ENCODE measurements at regions not wholly inside any gene's neighbourhood (a gene's known extent, or its start where the extent isn't known, plus 50 kb on each side); places are given as distances from the start of the nearest gene placed in this dataset.

- H3K4me3 ChIP-seq (ENCODE audit: low read depth in 1 of 5, low read length in 5 of 5), result no peak overlapping the region
- no peak overlapping the region for H3K9ac ChIP-seq (ENCODE audit: low read length in 5 of 5)
- H3K27ac ChIP-seq (ENCODE audit: low read depth, low read length), result no peak overlapping the region
- no peaks in the 10 kb centered on the region for H3K9me3 ChIP-seq (ENCODE audit: control insufficient read depth in 5 of 5, low read length in 5 of 5)
- H3K36me3 ChIP-seq (ENCODE audit: control insufficient read depth in 5 of 5, insufficient read depth in 5 of 5, low read length in 5 of 5), result no peaks in the 10 kb centered on the region
- no peaks in the 10 kb centered on the region for H3K27me3 ChIP-seq (ENCODE audit: control insufficient read depth in 5 of 5, insufficient read depth in 4 of 5, low read length in 5 of 5)
- peaks cover 0 to 26% (median 19%) of the 10 kb centered on the region in 5 donors for H3K4me1 ChIP-seq (ENCODE audit: control insufficient read depth in 5 of 5, insufficient read depth in 5 of 5, low read length in 5 of 5)
These were observed 240.4 kb upstream of the TBL1XR1 start for GRCh38 chr3:177437513-177438337.

DNA sequence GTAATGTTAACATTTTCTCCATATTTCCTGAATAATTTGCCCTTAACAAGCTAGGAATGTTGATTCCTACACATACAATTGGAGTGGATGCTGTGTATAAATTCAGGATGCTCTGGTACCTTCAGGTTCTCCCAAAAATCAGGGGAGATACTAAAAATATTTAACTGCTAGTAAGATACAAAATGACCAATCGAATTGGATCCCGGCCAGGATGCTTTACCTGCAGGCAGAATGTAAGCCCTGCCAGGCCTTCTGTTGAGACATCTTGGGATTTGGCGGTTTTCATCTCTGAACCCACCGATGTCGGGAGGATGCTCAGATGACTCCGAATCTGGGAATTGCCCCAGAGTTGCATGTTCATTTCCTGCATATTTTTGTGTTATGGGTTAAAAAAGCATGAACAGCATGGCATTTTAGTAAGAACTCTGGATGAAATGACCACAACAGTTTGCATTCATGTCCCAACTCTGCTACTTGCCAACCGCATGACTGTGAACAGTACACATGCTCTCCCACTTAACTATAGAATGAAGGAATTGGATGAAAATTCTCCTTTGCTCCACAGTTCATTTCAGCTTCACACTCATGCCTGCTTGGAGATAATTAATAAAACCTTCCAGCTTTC, 241.4 kb upstream of the TBL1XR1 start:
- H3K4me3 ChIP-seq (ENCODE audit: low read depth in 1 of 5, low read length in 5 of 5), result no peak overlapping the region
- no peaks in the 10 kb centered on the region for H3K9me3 ChIP-seq (ENCODE audit: control insufficient read depth in 5 of 5, low read length in 5 of 5)
- peaks cover 0 to 27% (median 22%) of the 10 kb centered on the region in 5 donors for H3K4me1 ChIP-seq (ENCODE audit: control insufficient read depth in 5 of 5, insufficient read depth in 5 of 5, low read length in 5 of 5)
- no peak overlapping the region for H3K9ac ChIP-seq (ENCODE audit: low read length in 5 of 5)
- H3K36me3 ChIP-seq (ENCODE audit: control insufficient read depth in 5 of 5, insufficient read depth in 5 of 5, low read length in 5 of 5), result no peaks in the 10 kb centered on the region
- no peak overlapping the region for H3K27ac ChIP-seq (ENCODE audit: low read depth, low read length)
- no peaks in the 10 kb centered on the region for H3K27me3 ChIP-seq (ENCODE audit: control insufficient read depth in 5 of 5, insufficient read depth in 4 of 5, low read length in 5 of 5)

DNA sequence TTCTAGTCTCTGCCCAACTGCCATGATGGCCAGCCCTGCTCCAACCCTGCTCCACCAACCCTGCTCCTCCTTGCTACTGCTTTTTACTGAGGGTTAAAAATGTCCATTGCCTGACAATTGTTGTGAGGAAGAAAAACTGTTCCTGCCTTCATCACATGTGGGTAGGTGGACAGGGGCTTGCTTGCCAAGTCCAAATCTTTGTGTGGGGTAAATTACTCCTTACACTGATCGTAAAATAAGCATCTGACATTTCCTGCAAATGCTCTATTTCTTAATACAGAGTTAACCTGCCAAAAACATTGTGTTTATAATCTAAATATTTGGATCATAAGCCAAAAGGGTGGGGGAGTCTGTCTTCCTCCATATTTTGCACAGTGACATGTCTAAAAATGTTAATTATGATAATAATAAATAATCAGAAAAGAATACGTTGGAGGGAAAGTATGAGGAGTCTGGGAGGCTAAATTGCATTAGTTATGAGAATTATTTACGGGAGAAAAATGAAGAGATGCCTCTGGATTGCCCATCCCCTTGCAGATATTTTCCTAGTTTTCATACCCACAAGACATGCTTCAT, 242.5 kb upstream of the TBL1XR1 start:
- Histone ChIP-seq H3K27me3 (ENCODE audit: control insufficient read depth in 5 of 5, insufficient read depth in 4 of 5, low read length in 5 of 5) (no peaks in the 10 kb centered on the region), H3K9me3 (ENCODE audit: control insufficient read depth in 5 of 5, low read length in 5 of 5) (no peaks in the 10 kb centered on the region), H3K4me1 (ENCODE audit: control insufficient read depth in 5 of 5, insufficient read depth in 5 of 5, low read length in 5 of 5) (peaks cover 0 to 27% (median 22%) of the 10 kb centered on the region in 5 donors), H3K36me3 (ENCODE audit: control insufficient read depth in 5 of 5, insufficient read depth in 5 of 5, low read length in 5 of 5) (no peaks in the 10 kb centered on the region), H3K4me3 (ENCODE audit: low read depth in 1 of 5, low read length in 5 of 5) (no peak overlapping the region), H3K27ac (ENCODE audit: low read depth, low read length) (no peak overlapping the region), H3K9ac (ENCODE audit: low read length in 5 of 5) (no peak overlapping the region)

DNA sequence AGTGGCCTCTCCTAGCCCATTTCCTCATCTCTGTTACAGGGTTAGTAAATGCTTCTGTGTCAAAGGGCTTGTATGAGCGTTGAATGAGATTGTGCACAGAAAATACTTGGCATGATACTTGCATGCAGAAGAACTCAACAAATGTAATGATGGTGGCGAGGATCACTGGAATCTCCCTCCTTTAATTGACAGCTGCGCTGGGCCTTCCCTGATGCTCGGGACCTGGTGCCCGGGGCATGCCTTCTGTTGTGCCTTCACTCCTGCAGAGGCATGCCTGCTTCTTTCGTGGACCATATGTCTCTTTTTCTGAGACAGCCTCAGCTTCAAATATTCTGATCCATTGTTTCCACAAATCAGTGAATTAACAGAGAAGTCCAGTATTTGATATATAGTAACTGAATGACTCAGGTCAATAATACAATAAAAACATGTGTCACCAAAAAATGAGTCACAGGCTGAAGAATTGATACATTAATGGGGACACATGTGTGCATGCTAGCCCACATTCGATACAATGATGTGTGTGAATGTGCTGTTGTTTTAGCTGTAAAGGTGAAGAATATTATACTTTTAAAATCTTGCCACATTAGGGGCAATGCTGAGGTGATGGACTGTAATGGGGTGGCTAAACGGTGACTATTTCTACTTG, 243.3 kb upstream of the TBL1XR1 start:
- no peak overlapping the region for H3K9ac ChIP-seq (ENCODE audit: low read length in 5 of 5)
- no peak overlapping the region for H3K4me3 ChIP-seq (ENCODE audit: low read depth in 1 of 5, low read length in 5 of 5)
- H3K9me3 ChIP-seq (ENCODE audit: control insufficient read depth in 5 of 5, low read length in 5 of 5), result no peaks in the 10 kb centered on the region
- peaks cover 0 to 27% (median 22%) of the 10 kb centered on the region in 5 donors for H3K4me1 ChIP-seq (ENCODE audit: control insufficient read depth in 5 of 5, insufficient read depth in 5 of 5, low read length in 5 of 5)
- no peaks in the 10 kb centered on the region for H3K27me3 ChIP-seq (ENCODE audit: control insufficient read depth in 5 of 5, insufficient read depth in 4 of 5, low read length in 5 of 5)
- no peaks in the 10 kb centered on the region for H3K36me3 ChIP-seq (ENCODE audit: control insufficient read depth in 5 of 5, insufficient read depth in 5 of 5, low read length in 5 of 5)
- no peak overlapping the region for H3K27ac ChIP-seq (ENCODE audit: low read depth, low read length)

DNA sequence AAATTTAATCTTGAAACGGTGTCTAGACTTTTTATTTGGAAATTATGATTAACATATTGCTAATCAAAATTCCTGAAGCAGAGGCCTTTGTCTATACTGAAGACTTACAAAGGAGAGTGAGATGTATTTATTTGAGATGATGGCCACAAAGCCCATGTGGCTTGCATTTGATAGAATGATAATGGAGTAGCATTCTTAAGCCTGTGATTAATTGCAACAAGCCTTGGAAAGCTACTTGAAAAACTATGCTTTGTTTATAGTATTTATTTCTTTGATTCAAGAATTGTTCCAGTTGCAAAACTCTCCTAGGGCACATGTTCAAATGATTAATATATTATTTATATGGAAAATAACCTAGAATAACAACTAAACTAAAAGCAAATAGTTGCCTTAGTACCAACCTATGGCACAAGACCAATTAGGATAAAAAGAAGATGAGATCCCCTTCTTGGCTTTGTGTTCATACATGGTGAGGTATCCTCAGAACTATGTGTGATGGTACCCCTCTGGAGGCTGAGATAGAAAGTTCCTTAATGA, 244.1 kb upstream of the TBL1XR1 start:
- no peaks in the 10 kb centered on the region for H3K9me3 ChIP-seq (ENCODE audit: control insufficient read depth in 5 of 5, low read length in 5 of 5)
- peaks cover 0 to 27% (median 22%) of the 10 kb centered on the region in 5 donors for H3K4me1 ChIP-seq (ENCODE audit: control insufficient read depth in 5 of 5, insufficient read depth in 5 of 5, low read length in 5 of 5)
- H3K36me3 ChIP-seq (ENCODE audit: control insufficient read depth in 5 of 5, insufficient read depth in 5 of 5, low read length in 5 of 5), result no peaks in the 10 kb centered on the region
- no peak overlapping the region for H3K4me3 ChIP-seq (ENCODE audit: low read depth in 1 of 5, low read length in 5 of 5)
- no peak overlapping the region for H3K27ac ChIP-seq (ENCODE audit: low read depth, low read length)
- H3K9ac ChIP-seq (ENCODE audit: low read length in 5 of 5), result no peak overlapping the region
- no peaks in the 10 kb centered on the region for H3K27me3 ChIP-seq (ENCODE audit: control insufficient read depth in 5 of 5, insufficient read depth in 4 of 5, low read length in 5 of 5)

DNA sequence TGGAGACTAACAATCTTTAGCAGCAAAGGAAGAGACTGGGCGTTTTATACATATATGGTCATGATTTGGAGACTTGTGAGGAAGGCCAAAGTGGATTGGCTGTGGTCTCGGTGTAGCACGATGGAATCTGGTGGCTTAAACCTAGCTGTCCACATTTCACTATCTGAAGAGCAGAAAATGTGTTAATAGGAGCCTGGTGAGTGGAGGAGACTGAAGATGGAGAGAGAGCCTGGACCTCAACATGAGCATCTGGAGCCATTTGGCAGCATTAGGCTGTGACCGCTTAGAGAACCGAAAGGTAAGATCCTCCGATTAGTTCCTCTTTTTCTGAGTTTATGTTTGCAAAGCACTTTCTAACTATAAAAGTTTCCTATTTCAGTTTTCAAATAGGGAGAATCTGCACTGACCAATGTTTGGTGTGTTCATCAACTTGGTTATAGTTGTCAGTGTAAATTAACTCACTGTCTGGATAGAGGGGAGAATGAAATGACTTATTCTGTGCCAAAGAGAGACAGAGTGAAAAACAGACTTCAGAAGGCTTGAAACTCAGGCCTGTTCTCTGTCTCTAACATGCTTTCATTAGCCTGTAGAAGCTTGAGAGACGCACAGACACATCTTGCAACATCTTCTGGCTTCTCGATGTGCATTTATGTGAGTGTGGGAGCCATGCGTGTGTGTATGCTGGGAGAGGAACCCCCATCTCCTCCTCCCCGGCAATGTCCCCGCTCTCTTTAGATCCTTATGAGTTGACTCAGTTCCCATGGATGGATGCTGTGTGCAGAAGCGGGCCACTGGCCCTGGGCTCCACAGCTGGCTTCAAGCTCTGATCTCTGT, 244.7 kb upstream of the TBL1XR1 start:
- Histone ChIP-seq H3K9ac (ENCODE audit: low read length in 5 of 5) (no peak overlapping the region), H3K9me3 (ENCODE audit: control insufficient read depth in 5 of 5, low read length in 5 of 5) (no peaks in the 10 kb centered on the region), H3K4me1 (ENCODE audit: control insufficient read depth in 5 of 5, insufficient read depth in 5 of 5, low read length in 5 of 5) (peaks cover 0 to 27% (median 22%) of the 10 kb centered on the region in 5 donors), H3K27ac (ENCODE audit: low read depth, low read length) (peak overlapping the region; percentile 26), H3K36me3 (ENCODE audit: control insufficient read depth in 5 of 5, insufficient read depth in 5 of 5, low read length in 5 of 5) (no peaks in the 10 kb centered on the region), H3K4me3 (ENCODE audit: low read depth in 1 of 5, low read length in 5 of 5) (no peak overlapping the region), H3K27me3 (ENCODE audit: control insufficient read depth in 5 of 5, insufficient read depth in 4 of 5, low read length in 5 of 5) (no peaks in the 10 kb centered on the region)

GRCh38 chr3:177443469-177443868, 246.2 kb upstream of the TBL1XR1 start:
- Histone ChIP-seq H3K9me3 (ENCODE audit: control insufficient read depth in 5 of 5, low read length in 5 of 5) (no peaks in the 10 kb centered on the region), H3K36me3 (ENCODE audit: control insufficient read depth in 5 of 5, insufficient read depth in 5 of 5, low read length in 5 of 5) (no peaks in the 10 kb centered on the region), H3K4me3 (ENCODE audit: low read depth in 1 of 5, low read length in 5 of 5) (no peak overlapping the region), H3K27me3 (ENCODE audit: control insufficient read depth in 5 of 5, insufficient read depth in 4 of 5, low read length in 5 of 5) (no peaks in the 10 kb centered on the region), H3K27ac (ENCODE audit: low read depth, low read length) (no peak overlapping the region), H3K4me1 (ENCODE audit: control insufficient read depth in 5 of 5, insufficient read depth in 5 of 5, low read length in 5 of 5) (peaks cover 0 to 27% (median 20%) of the 10 kb centered on the region in 5 donors), H3K9ac (ENCODE audit: low read length in 5 of 5) (no peak overlapping the region)

DNA sequence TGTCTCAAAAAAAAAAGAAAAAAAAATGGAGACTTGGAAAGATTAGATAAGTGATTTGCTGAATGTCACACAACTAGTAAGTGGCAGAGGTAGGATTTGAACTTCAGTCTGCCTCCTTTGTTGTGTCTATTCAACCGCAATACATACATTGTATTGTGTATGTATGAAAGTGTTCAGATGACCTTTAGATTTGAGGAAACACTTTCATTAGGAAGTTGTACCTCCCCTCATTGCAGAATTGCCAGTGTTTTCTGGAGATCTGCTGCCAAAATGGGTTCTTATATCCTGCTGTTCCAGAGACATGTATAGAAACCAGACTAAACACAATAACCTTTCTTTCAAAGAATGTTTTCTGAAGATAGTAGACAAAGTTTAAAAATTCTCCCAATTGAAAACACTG, 247.4 kb upstream of the TBL1XR1 start:
- H3K27me3 ChIP-seq (ENCODE audit: control insufficient read depth in 5 of 5, insufficient read depth in 4 of 5, low read length in 5 of 5), result no peaks in the 10 kb centered on the region
- no peak overlapping the region for H3K4me3 ChIP-seq (ENCODE audit: low read depth in 1 of 5, low read length in 5 of 5)
- H3K9ac ChIP-seq (ENCODE audit: low read length in 5 of 5), result no peak overlapping the region
- H3K4me1 ChIP-seq (ENCODE audit: control insufficient read depth in 5 of 5, insufficient read depth in 5 of 5, low read length in 5 of 5), result peaks cover 0 to 26% (median 14%) of the 10 kb centered on the region in 5 donors
- no peaks in the 10 kb centered on the region for H3K9me3 ChIP-seq (ENCODE audit: control insufficient read depth in 5 of 5, low read length in 5 of 5)
- H3K27ac ChIP-seq (ENCODE audit: low read depth, low read length), result no peak overlapping the region
- H3K36me3 ChIP-seq (ENCODE audit: control insufficient read depth in 5 of 5, insufficient read depth in 5 of 5, low read length in 5 of 5), result no peaks in the 10 kb centered on the region

DNA sequence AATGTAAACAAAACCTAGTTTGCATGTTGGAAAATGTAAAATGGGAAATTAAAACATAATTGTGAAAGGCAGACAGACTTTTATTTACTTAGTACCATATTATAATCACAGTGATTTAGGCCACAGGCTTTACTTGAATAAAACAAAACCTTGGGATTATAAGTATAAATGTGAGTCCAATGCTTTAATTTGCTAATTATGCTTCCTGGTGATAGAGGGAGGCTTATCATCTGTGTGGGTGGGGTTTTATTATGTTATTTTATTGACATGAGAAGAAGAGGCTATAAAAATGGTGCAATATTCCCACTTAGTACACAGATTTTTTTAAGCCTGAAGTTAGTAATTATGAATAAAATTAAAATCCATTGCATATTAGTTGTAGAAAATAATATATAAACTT, 248.3 kb upstream of the TBL1XR1 start:
- H3K4me3 ChIP-seq (ENCODE audit: low read depth in 1 of 5, low read length in 5 of 5), result no peak overlapping the region
- peaks cover 0 to 18% (median 14%) of the 10 kb centered on the region in 5 donors for H3K4me1 ChIP-seq (ENCODE audit: control insufficient read depth in 5 of 5, insufficient read depth in 5 of 5, low read length in 5 of 5)
- no peaks in the 10 kb centered on the region for H3K9me3 ChIP-seq (ENCODE audit: control insufficient read depth in 5 of 5, low read length in 5 of 5)
- H3K27me3 ChIP-seq (ENCODE audit: control insufficient read depth in 5 of 5, insufficient read depth in 4 of 5, low read length in 5 of 5), result no peaks in the 10 kb centered on the region
- no peaks in the 10 kb centered on the region for H3K36me3 ChIP-seq (ENCODE audit: control insufficient read depth in 5 of 5, insufficient read depth in 5 of 5, low read length in 5 of 5)
- no peak overlapping the region for H3K27ac ChIP-seq (ENCODE audit: low read depth, low read length)
- H3K9ac ChIP-seq (ENCODE audit: low read length in 5 of 5), result no peak overlapping the region
